Prostate gland (tissue), 2 donors: ENCODE measurements at regions not wholly inside any gene's neighbourhood (a gene's known extent, or its start where the extent isn't known, plus 50 kb on each side); places are given as distances from the start of the nearest gene placed in this dataset.

Experiments
- DNase-seq: peaks from one replicate; pipeline ENCODE4 v3.0.0-alpha.2; 2019; ENCODE audit warnings: low spot score
- H3K27ac ChIP-seq, 2 donors: fragments of 200-600 bp; sonication (generic); 2 replicates each; pipeline ENCODE4 v1.5.1; 2017 to 2019
- H3K27me3 ChIP-seq: fragments of 200-600 bp; sonication (generic); replicated peaks from 2 replicates; pipeline ENCODE4 v1.5.1; 2019; ENCODE audit not compliant: insufficient read depth
- H3K36me3 ChIP-seq, 2 donors: fragments of 200-600 bp; sonication (generic); 1 replicate in 1 of 2; 2 replicates in 1 of 2; pipeline versions ENCODE4 v1.5.1 to v1.8.1; 2017 to 2019
- H3K4me1 ChIP-seq: fragments of 200-600 bp; sonication (generic); replicated peaks from 2 replicates; pipeline ENCODE4 v1.5.1; 2019
- H3K4me3 ChIP-seq, 2 donors: fragments of 200-600 bp; sonication (generic); 2 replicates each; pipeline ENCODE4 v1.5.1; 2017 to 2019
- H3K9me3 ChIP-seq: fragments of 200-600 bp; sonication (generic); 2 replicates; pipeline ENCODE4 v1.5.1; 2017
- POLR2A ChIP-seq: fragments of 450-650 bp; IDR thresholded peaks from one replicate; pipeline ENCODE4 v1.6.1; 2016; ENCODE audit warnings: antibody characterized with exemption, mild to moderate bottlenecking
- POLR2AphosphoS5 ChIP-seq: sonication (generic); formaldehyde crosslinking; IDR thresholded peaks from one replicate; pipeline ENCODE4 v1.6.1; 2017; ENCODE audit warnings: antibody characterized with exemption
- WGBS: methylation state at CpG from one replicate; pipeline ENCODE4 v1.1.5; 2018; 5-methylcytosine and 5-hydroxymethylcytosine counted together
- intact Hi-C: fragments of 100-400 bp; cut with DNase I; formaldehyde crosslinking; loops from one replicate; pipeline ENCODE4 v1.14.2; 2022
- TF ChIP-seq, protein P1 (sequence below), 4 experiments: fragments of 200-600 bp in 2 of 4; fragments of 450-650 bp in 2 of 4; sonication (generic) in 2 of 4; IDR thresholded peaks; 1 replicate in 3 of 4; 2 replicates in 1 of 4; pipeline ENCODE4 v1.5.1; 2016 to 2019; ENCODE audit warnings: antibody characterized with exemption in 4 of 4, mild to moderate bottlenecking in 2 of 4, moderate library complexity in 2 of 4

DNA sequence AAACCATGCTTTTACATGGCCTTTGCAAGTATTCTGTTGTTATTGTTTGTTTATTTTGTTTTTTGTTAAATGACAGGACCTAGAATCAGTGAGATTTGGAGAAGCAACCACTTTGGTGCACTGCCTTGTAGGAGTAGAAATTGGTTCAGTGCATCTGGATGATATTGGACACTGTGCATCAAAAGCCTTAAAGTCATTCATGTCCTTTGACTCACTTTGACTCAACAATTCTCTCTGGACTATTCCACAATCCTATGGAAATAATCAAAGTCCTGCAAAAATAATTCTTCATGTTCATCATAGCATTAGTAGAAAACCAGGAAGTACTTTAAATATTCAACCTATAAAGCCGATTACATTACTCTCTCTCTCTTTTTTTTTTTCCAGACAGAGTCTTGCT, 224.8 kb downstream of the ABHD5 start:
- no peaks in the 10 kb centered on the region for H3K4me1 ChIP-seq
- H3K27ac ChIP-seq = no peak overlapping the region
- DNase-seq = no peak
- intact Hi-C loops = no loop called here
- no peaks in the 10 kb centered on the region for H3K36me3 ChIP-seq
- H3K4me3 ChIP-seq = no peak overlapping the region
- no peaks in the 10 kb centered on the region for H3K27me3 ChIP-seq
- no peaks in the 10 kb centered on the region for H3K9me3 ChIP-seq
- TF ChIP-seq, protein P1, sequence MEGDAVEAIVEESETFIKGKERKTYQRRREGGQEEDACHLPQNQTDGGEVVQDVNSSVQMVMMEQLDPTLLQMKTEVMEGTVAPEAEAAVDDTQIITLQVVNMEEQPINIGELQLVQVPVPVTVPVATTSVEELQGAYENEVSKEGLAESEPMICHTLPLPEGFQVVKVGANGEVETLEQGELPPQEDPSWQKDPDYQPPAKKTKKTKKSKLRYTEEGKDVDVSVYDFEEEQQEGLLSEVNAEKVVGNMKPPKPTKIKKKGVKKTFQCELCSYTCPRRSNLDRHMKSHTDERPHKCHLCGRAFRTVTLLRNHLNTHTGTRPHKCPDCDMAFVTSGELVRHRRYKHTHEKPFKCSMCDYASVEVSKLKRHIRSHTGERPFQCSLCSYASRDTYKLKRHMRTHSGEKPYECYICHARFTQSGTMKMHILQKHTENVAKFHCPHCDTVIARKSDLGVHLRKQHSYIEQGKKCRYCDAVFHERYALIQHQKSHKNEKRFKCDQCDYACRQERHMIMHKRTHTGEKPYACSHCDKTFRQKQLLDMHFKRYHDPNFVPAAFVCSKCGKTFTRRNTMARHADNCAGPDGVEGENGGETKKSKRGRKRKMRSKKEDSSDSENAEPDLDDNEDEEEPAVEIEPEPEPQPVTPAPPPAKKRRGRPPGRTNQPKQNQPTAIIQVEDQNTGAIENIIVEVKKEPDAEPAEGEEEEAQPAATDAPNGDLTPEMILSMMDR (IDR thresholded peaks at IDR 0.05) = no peak
- TF ChIP-seq POLR2AphosphoS5 = no peak
- no peak for TF ChIP-seq POLR2A
- WGBS = 83% methylated on average over 1 of the region's 1 CpG

DNA sequence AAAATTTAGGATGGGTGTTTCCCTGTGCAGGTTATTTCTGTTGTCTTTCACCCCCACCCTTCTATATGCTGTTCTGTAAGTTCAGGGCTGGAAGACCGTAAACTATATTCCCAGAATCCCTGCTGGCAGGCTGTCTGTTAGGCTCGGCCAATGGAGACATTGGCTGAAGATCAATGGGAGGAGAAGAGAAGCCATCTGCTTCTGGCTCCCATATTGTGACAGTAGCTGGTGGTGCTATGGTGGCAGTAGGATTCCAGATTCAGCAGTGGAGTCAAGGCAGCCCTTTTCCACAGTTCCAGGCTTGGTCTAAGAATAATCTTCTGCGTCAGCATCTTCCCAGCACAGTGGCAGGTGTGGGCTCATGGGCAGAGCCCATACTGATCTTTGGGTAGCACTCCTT, 226.6 kb downstream of the ABHD5 start:
- TF ChIP-seq POLR2A (no peak), POLR2AphosphoS5 (no peak)
- TF ChIP-seq, protein P1 (IDR thresholded peaks at IDR 0.05) = no peak
- no peaks in the 10 kb centered on the region for H3K9me3 ChIP-seq
- no peak overlapping the region for H3K27ac ChIP-seq
- H3K27me3 ChIP-seq = no peaks in the 10 kb centered on the region
- no peaks in the 10 kb centered on the region for H3K4me1 ChIP-seq
- no peaks in the 10 kb centered on the region for H3K36me3 ChIP-seq
- intact Hi-C loops = no loop called here
- no peak for DNase-seq
- 88% methylated on average over 3 of the region's 3 CpGs for WGBS
- H3K4me3 ChIP-seq = no peak overlapping the region

DNA sequence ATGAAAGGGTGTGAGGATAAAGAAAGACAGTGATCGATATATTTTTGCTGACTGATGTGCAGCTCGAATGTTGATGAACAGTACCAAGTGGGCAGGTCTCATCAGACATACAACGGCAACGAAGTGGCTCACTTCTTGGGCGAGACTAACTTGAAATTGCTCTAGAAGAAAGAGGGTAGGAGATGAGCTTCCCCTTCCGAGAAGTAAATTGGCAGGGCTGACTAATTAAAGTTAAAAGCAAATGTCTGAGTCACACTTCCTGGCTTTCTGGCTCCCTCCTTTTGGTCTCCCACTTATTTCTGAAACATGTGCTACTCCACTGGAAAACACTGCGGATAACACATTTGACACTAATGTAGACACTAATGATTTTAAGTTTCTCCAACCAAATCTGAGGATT, 228.3 kb downstream of the ABHD5 start:
- DNase-seq = no peak
- intact Hi-C loops = no loop called here
- Histone ChIP-seq H3K4me3 (no peak overlapping the region), H3K27me3 (no peaks in the 10 kb centered on the region), H3K9me3 (no peaks in the 10 kb centered on the region), H3K4me1 (no peaks in the 10 kb centered on the region), H3K27ac (no peak overlapping the region), H3K36me3 (no peaks in the 10 kb centered on the region)
- 56% methylated on average over 7 of the region's 7 CpGs for WGBS
- no peak for TF ChIP-seq POLR2A
- no peak for TF ChIP-seq POLR2AphosphoS5
- TF ChIP-seq, protein P1 (IDR thresholded peaks at IDR 0.05) = no peak

- H3K27ac ChIP-seq = no peak overlapping the region
- no peak for DNase-seq
- H3K4me1 ChIP-seq = no peaks in the 10 kb centered on the region
- intact Hi-C loops = no loop called here
- WGBS = 53% methylated on average over 8 of the region's 8 CpGs
- no peak overlapping the region for H3K4me3 ChIP-seq
- no peaks in the 10 kb centered on the region for H3K9me3 ChIP-seq
- no peaks in the 10 kb centered on the region for H3K27me3 ChIP-seq
- no peaks in the 10 kb centered on the region for H3K36me3 ChIP-seq
- TF ChIP-seq POLR2A (no peak), POLR2AphosphoS5 (no peak)
- TF ChIP-seq, protein P1 (IDR thresholded peaks at IDR 0.05) = no peak
These were observed 230.4 kb downstream of the ABHD5 start for GRCh38 chr3:43921056-43921648.

DNA sequence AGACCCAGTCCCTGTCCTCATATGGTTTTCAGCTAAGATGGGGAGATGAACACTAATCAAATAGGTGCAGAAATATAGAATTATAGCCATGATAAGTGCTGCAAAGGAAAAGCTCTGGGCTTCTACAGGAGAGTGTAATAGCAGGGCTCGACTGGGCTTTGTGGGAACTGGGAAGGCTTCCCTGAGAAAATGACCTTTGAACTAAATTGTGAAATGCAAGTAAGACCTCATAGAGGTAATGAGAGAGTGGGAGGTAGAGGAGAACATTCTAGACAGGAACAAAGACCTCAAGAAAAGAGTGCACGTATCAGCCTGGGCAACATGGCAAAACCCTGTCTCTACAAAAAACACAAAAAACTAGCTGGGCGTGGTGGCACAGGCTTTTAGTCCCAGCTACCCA, 231.6 kb downstream of the ABHD5 start:
- TF ChIP-seq, protein P1 (IDR thresholded peaks at IDR 0.05) = no peak
- Histone ChIP-seq H3K27ac (no peak overlapping the region), H3K36me3 (no peaks in the 10 kb centered on the region), H3K4me3 (no peak overlapping the region), H3K9me3 (no peaks in the 10 kb centered on the region), H3K4me1 (no peaks in the 10 kb centered on the region), H3K27me3 (no peaks in the 10 kb centered on the region)
- no peak for DNase-seq
- intact Hi-C loops = no loop called here
- WGBS = 77% methylated on average over 3 of the region's 3 CpGs
